SU-DHL-6 (cell line): ENCODE measurements at regions not wholly inside any gene's neighbourhood (a gene's known extent, or its start where the extent isn't known, plus 50 kb on each side); places are given as distances from the start of the nearest gene placed in this dataset.

Experiments used
- H2AFZ ChIP-seq: fragments of 200-600 bp; sonication (generic); 2 replicates; pipeline ENCODE4 v1.6.1; 2014; ENCODE audit warnings: low read depth, mild to moderate bottlenecking, moderate library complexity, mixed read lengths, antibody characterized with exemption, low read length; ENCODE audit not compliant: severe bottlenecking
- H3F3A ChIP-seq: fragments of 200-600 bp; shearing (Covaris generic); 2 replicates; pipeline ENCODE4 v1.6.0; 2016; ENCODE audit warnings: antibody characterized with exemption, mild to moderate bottlenecking; ENCODE audit not compliant: insufficient read depth
- H3K27ac ChIP-seq: fragments of 200-600 bp; sonication (generic); 2 replicates; pipeline ENCODE4 v1.5.1; 2016; ENCODE audit warnings: low read depth, mild to moderate bottlenecking, low read length, moderate library complexity, mixed read lengths
- H3K27me3 ChIP-seq: fragments of 200-600 bp; sonication (generic), shearing (Covaris generic); 2 replicates; pipeline ENCODE4 v1.6.0; 2014; ENCODE audit warnings: mild to moderate bottlenecking, low read length
- H3K36me3 ChIP-seq: fragments of 200-600 bp; sonication (generic); 2 replicates; pipeline ENCODE4 v1.6.1; 2014; ENCODE audit warnings: mild to moderate bottlenecking, low read length, mixed read lengths
- H3K4me2 ChIP-seq: fragments of 300-600, 200-600 bp; shearing (Covaris generic), sonication (generic); 2 replicates; pipeline ENCODE4 v1.6.0; 2014; ENCODE audit warnings: low read length, low read depth, mild to moderate bottlenecking; ENCODE audit not compliant: poor library complexity, severe bottlenecking
- H3K4me3 ChIP-seq: fragments of 200-600 bp; sonication (generic); 2 replicates; pipeline ENCODE4 v1.5.1; 2014; ENCODE audit warnings: antibody characterized with exemption, low read length, mild to moderate bottlenecking, mixed read lengths; ENCODE audit not compliant: insufficient read depth, poor library complexity, severe bottlenecking
- H3K79me2 ChIP-seq: fragments of 200-600 bp; sonication (generic); 2 replicates; pipeline ENCODE4 v1.6.1; 2014; ENCODE audit warnings: mild to moderate bottlenecking, low read length, moderate library complexity; ENCODE audit not compliant: insufficient read depth
- H3K9ac ChIP-seq: fragments of 200-600 bp; sonication (generic); 2 replicates; pipeline ENCODE4 v1.7.0; 2014; ENCODE audit warnings: mild to moderate bottlenecking, low read length
- H3K9me2 ChIP-seq: fragments of 200-600 bp; sonication (generic); replicated peaks from 2 replicates; pipeline ENCODE4 v1.6.1; 2014; ENCODE audit warnings: low read length; ENCODE audit not compliant: insufficient read depth
- H3K9me3 ChIP-seq: fragments of 200-600 bp; sonication (generic); 2 replicates; pipeline ENCODE4 v1.6.1; 2014; ENCODE audit warnings: low read length, mixed read lengths; ENCODE audit not compliant: insufficient read depth
- H4K20me1 ChIP-seq: fragments of 200-600 bp; sonication (generic); 2 replicates; pipeline ENCODE4 v1.6.1; 2014; ENCODE audit warnings: low read depth, mild to moderate bottlenecking, antibody characterized with exemption, low read length, moderate library complexity, mixed read lengths
- CTCF ChIP-seq: fragments of 200-600 bp; sonication (generic); IDR thresholded peaks from one replicate; pipeline ENCODE4 v1.5.1; 2017; ENCODE audit warnings: antibody characterized with exemption, mild to moderate bottlenecking, low read length, moderate library complexity; ENCODE audit not compliant: insufficient read depth, poor library complexity, severe bottlenecking
- EZH2phosphoT487 ChIP-seq: fragments of 200-600 bp; sonication (generic), shearing (Covaris generic); conservative IDR thresholded peaks from 2 replicates; pipeline ENCODE4 v1.6.1; 2018; ENCODE audit warnings: mild to moderate bottlenecking, antibody characterized with exemption, low read length, moderate library complexity, mixed read lengths

GRCh38 chr18:73841661-73842060, 306.0 kb downstream of the FBXO15 start:
- no peak overlapping the region for H3K9ac ChIP-seq
- H3K4me3 ChIP-seq, result no peak overlapping the region
- no peak overlapping the region for H3K27ac ChIP-seq
- H3K36me3 ChIP-seq, result no peaks in the 10 kb centered on the region
- H3K4me2 ChIP-seq, result no peak overlapping the region
- H2AFZ ChIP-seq, result no peak overlapping the region
- TF ChIP-seq EZH2phosphoT487 (no peak), CTCF (no peak)
- H3F3A ChIP-seq, result no peaks in the 10 kb centered on the region
- H3K27me3 ChIP-seq, result no peaks in the 10 kb centered on the region
- no peaks in the 10 kb centered on the region for H3K9me2 ChIP-seq
- H3K9me3 ChIP-seq, result no peaks in the 10 kb centered on the region
- H3K79me2 ChIP-seq, result no peaks in the 10 kb centered on the region
- no peaks in the 10 kb centered on the region for H4K20me1 ChIP-seq

GRCh38 chr18:73840319-73840945, 307.2 kb downstream of the FBXO15 start:
- no peaks in the 10 kb centered on the region for H3F3A ChIP-seq
- H3K79me2 ChIP-seq, result no peaks in the 10 kb centered on the region
- H4K20me1 ChIP-seq, result no peaks in the 10 kb centered on the region
- no peak overlapping the region for H3K9ac ChIP-seq
- TF ChIP-seq EZH2phosphoT487 (no peak), CTCF (no peak)
- H3K36me3 ChIP-seq, result no peaks in the 10 kb centered on the region
- no peak overlapping the region for H3K4me2 ChIP-seq
- H3K9me3 ChIP-seq, result no peaks in the 10 kb centered on the region
- H2AFZ ChIP-seq, result no peak overlapping the region
- no peak overlapping the region for H3K4me3 ChIP-seq
- no peaks in the 10 kb centered on the region for H3K27me3 ChIP-seq
- H3K9me2 ChIP-seq, result no peaks in the 10 kb centered on the region
- H3K27ac ChIP-seq, result no peak overlapping the region

- TF ChIP-seq EZH2phosphoT487 (no peak), CTCF (no peak)
- no peaks in the 10 kb centered on the region for H3K9me3 ChIP-seq
- H4K20me1 ChIP-seq, result no peaks in the 10 kb centered on the region
- H3K79me2 ChIP-seq, result no peaks in the 10 kb centered on the region
- H3K27ac ChIP-seq, result no peak overlapping the region
- no peak overlapping the region for H3K9ac ChIP-seq
- no peaks in the 10 kb centered on the region for H3K9me2 ChIP-seq
- H3K4me3 ChIP-seq, result no peak overlapping the region
- H2AFZ ChIP-seq, result no peak overlapping the region
- H3K36me3 ChIP-seq, result no peaks in the 10 kb centered on the region
- no peak overlapping the region for H3K4me2 ChIP-seq
- H3F3A ChIP-seq, result no peaks in the 10 kb centered on the region
- no peaks in the 10 kb centered on the region for H3K27me3 ChIP-seq
Observed at GRCh38 chr18:73839441-73839840, 308.2 kb downstream of the FBXO15 start.

- Histone ChIP-seq H3K27ac (no peak overlapping the region), H2AFZ (no peak overlapping the region), H4K20me1 (no peaks in the 10 kb centered on the region), H3K79me2 (no peaks in the 10 kb centered on the region), H3K4me3 (no peak overlapping the region), H3K27me3 (no peaks in the 10 kb centered on the region), H3K9me3 (no peaks in the 10 kb centered on the region), H3K4me2 (no peak overlapping the region), H3F3A (no peaks in the 10 kb centered on the region), H3K36me3 (no peaks in the 10 kb centered on the region), H3K9me2 (no peaks in the 10 kb centered on the region), H3K9ac (no peak overlapping the region)
- no peak for TF ChIP-seq CTCF
- no peak for TF ChIP-seq EZH2phosphoT487
Observed at GRCh38 chr18:73838107-73838506, 309.5 kb downstream of the FBXO15 start.
